SK-N-SH (cell line): ENCODE measurements at regions not wholly inside any gene's neighbourhood (a gene's known extent, or its start where the extent isn't known, plus 50 kb on each side); places are given as distances from the start of the nearest gene placed in this dataset.

Experiments used
- CTCF ChIA-PET: fragments of 300-600, 350-600 bp; formaldehyde crosslinking; extraction: SDS; loops from one replicate; lab custom pipeline; 2021; lab: Yijun Ruan, JAX
- POLR2A ChIA-PET: fragments of 350-600 bp; sonication (Branson Sonifier 250); formaldehyde crosslinking; extraction: SDS; loops from one replicate; lab custom pipeline; 2020; ENCODE audit warnings: antibody characterized with exemption, inconsistent platforms; lab: Yijun Ruan, JAX
- DNase-seq: peaks from one replicate; pipeline ENCODE4 v3.0.0; 2012
- H2AFZ ChIP-seq: fragments of 200-600 bp; sonication (generic); 2 replicates; pipeline ENCODE4 v1.8.1; 2016; ENCODE audit warnings: antibody characterized with exemption, mild to moderate bottlenecking, low read depth
- H3F3A ChIP-seq: fragments of 200-600 bp; sonication (generic); replicated peaks from 2 replicates; pipeline ENCODE3; 2016; ENCODE audit warnings: antibody characterized with exemption, mild to moderate bottlenecking; ENCODE audit not compliant: insufficient read depth
- H3K27ac ChIP-seq, 2 experiments: fragments of 200-500 bp in 1 of 2; fragments of 200-600 bp in 1 of 2; sonication (Bioruptor generic) in 1 of 2; sonication (generic), shearing (Covaris generic) in 1 of 2; 2 replicates each; pipeline versions ENCODE4 v1.5.1 to v1.6.1; 2014 to 2016; ENCODE audit warnings: low read depth in 2 of 2, inconsistent platforms in 1 of 2, low read length in 1 of 2, mild to moderate bottlenecking in 1 of 2, mixed read lengths in 1 of 2
- H3K27me3 ChIP-seq: fragments of 200-600 bp; sonication (generic), shearing (Covaris generic); 2 replicates; pipeline ENCODE4 v1.6.1; 2016; ENCODE audit warnings: mixed run types; ENCODE audit not compliant: insufficient read depth
- H3K36me3 ChIP-seq, 2 experiments: fragments of 200-500 bp in 1 of 2; fragments of 200-600 bp in 1 of 2; sonication (Bioruptor generic) in 1 of 2; sonication (generic) in 1 of 2; replicated peaks in 1 of 2; 2 replicates each; pipeline versions ENCODE3 to v1.5.1; 2014 to 2016; ENCODE audit warnings: low read length in 1 of 2, mild to moderate bottlenecking in 1 of 2; ENCODE audit not compliant: insufficient read depth in 2 of 2, control insufficient read depth in 1 of 2
- H3K4me1 ChIP-seq, 2 experiments: fragments of 200-500 bp in 1 of 2; fragments of 200-600 bp in 1 of 2; sonication (Bioruptor generic) in 1 of 2; sonication (generic), shearing (Covaris generic) in 1 of 2; 2 replicates each; pipeline versions ENCODE4 v1.5.1 to v1.6.1; 2014 to 2016; ENCODE audit warnings: low read depth in 1 of 2, low read length in 1 of 2, mixed run types in 1 of 2; ENCODE audit not compliant: insufficient read depth in 2 of 2, control insufficient read depth in 1 of 2
- H3K4me2 ChIP-seq: fragments of 200-600 bp; sonication (generic), shearing (Covaris generic); 2 replicates; pipeline ENCODE4 v1.6.1; 2017; ENCODE audit warnings: mixed run types
- H3K4me3 ChIP-seq, 2 experiments: fragments of 200-500 bp in 1 of 2; fragments of 200-600 bp in 1 of 2; sonication (Bioruptor generic) in 1 of 2; sonication (generic), shearing (Covaris generic) in 1 of 2; 2 replicates each; pipeline versions ENCODE4 v1.5.1 to v1.8.1; 2014 to 2016; ENCODE audit warnings: low read depth in 2 of 2, inconsistent platforms in 1 of 2, low read length in 1 of 2, mild to moderate bottlenecking in 1 of 2, mixed read lengths in 1 of 2, moderate library complexity in 1 of 2
- H3K79me2 ChIP-seq: fragments of 200-600 bp; sonication (generic); 2 replicates; pipeline ENCODE4 v1.8.1; 2017; ENCODE audit warnings: mild to moderate bottlenecking; ENCODE audit not compliant: insufficient read depth
- H3K9ac ChIP-seq: fragments of 200-600 bp; sonication (generic); 2 replicates; pipeline ENCODE4 v1.6.1; 2017; ENCODE audit warnings: mixed run types
- H3K9me2 ChIP-seq: fragments of 200-600 bp; sonication (generic); 2 replicates; pipeline ENCODE4 v1.6.1; 2017; ENCODE audit warnings: mixed run types
- H3K9me3 ChIP-seq: fragments of 200-600 bp; sonication (generic); 2 replicates; pipeline ENCODE4 v1.6.1; 2017; ENCODE audit warnings: mixed run types, mild to moderate bottlenecking, moderate library complexity
- H4K20me1 ChIP-seq: fragments of 200-600 bp; sonication (generic); 2 replicates; pipeline ENCODE4 v1.6.1; 2017; ENCODE audit warnings: mild to moderate bottlenecking, mixed run types; ENCODE audit not compliant: insufficient read depth
- CHD2 ChIP-seq: fragments of 150-350 bp; IDR thresholded peaks from 2 replicates; pipeline ENCODE4 v1.6.1; 2018; ENCODE audit warnings: low read length; ENCODE audit not compliant: partially characterized antibody
- CTCF ChIP-seq: fragments of 200-600 bp; sonication (generic); IDR thresholded peaks from 2 replicates; pipeline ENCODE4 v1.6.1; 2017; ENCODE audit warnings: antibody characterized with exemption, mild to moderate bottlenecking, moderate library complexity
- ELF1 ChIP-seq: IDR thresholded peaks from 2 replicates; pipeline ENCODE4 v1.4.0; 2012
- EP300 ChIP-seq, 2 experiments: IDR thresholded peaks; 2 replicates each; pipeline versions ENCODE4 v1.4.0 to v1.6.1; 2012; ENCODE audit warnings: borderline replicate concordance in 1 of 2, low read depth in 1 of 2, low read length in 1 of 2
- FOSL2 ChIP-seq: IDR thresholded peaks from 2 replicates; pipeline ENCODE4 v1.4.0; 2012; ENCODE audit warnings: low read depth, mild to moderate bottlenecking, moderate library complexity, borderline replicate concordance
- FOXJ3 ChIP-seq: sonication (generic); formaldehyde crosslinking; IDR thresholded peaks from 2 replicates; pipeline ENCODE4 v1.5.1; 2020; ENCODE audit warnings: mild to moderate bottlenecking, missing genetic modification reagents
- FOXM1 ChIP-seq: IDR thresholded peaks from 2 replicates; pipeline ENCODE4 v1.4.0; 2012; ENCODE audit warnings: low read depth, mild to moderate bottlenecking
- IRF3 ChIP-seq: fragments of 150-350 bp; IDR thresholded peaks from 2 replicates; pipeline ENCODE4 v1.6.1; 2016; ENCODE audit warnings: mild to moderate bottlenecking, low read depth, low read length
- MAX ChIP-seq: IDR thresholded peaks from 2 replicates; pipeline ENCODE4 v1.4.0; 2012; ENCODE audit warnings: low read depth
- MXI1 ChIP-seq: IDR thresholded peaks from 2 replicates; pipeline ENCODE4 v1.6.1; 2012; ENCODE audit warnings: mild to moderate bottlenecking, low read depth, low read length, improper control_type of control experiment
- NFIC ChIP-seq: IDR thresholded peaks from 2 replicates; pipeline ENCODE4 v1.4.0; 2012; ENCODE audit warnings: borderline replicate concordance
- NRF1 ChIP-seq: IDR thresholded peaks from 2 replicates; pipeline ENCODE4 v1.6.1; 2012; ENCODE audit warnings: low read depth, mild to moderate bottlenecking, low read length
- REST ChIP-seq: IDR thresholded peaks from 2 replicates; pipeline ENCODE4 v1.6.1; 2012; ENCODE audit warnings: mild to moderate bottlenecking, low read depth, low read length, moderate library complexity
- RFX5 ChIP-seq: IDR thresholded peaks from 2 replicates; pipeline ENCODE4 v1.6.1; 2012; ENCODE audit warnings: mild to moderate bottlenecking, improper control_type of control experiment, low read length
- RXRA ChIP-seq: IDR thresholded peaks from 2 replicates; pipeline ENCODE4 v1.4.0; 2012; ENCODE audit warnings: low read depth, mild to moderate bottlenecking, borderline replicate concordance
- SIN3A ChIP-seq: IDR thresholded peaks from 2 replicates; pipeline ENCODE4 v1.6.1; 2012; ENCODE audit warnings: low read depth, mild to moderate bottlenecking, low read length, moderate library complexity, borderline replicate concordance
- SMC3 ChIP-seq: IDR thresholded peaks from 2 replicates; pipeline ENCODE4 v1.6.1; 2012; ENCODE audit warnings: low read depth, low read length, improper control_type of control experiment
- TAF1 ChIP-seq: IDR thresholded peaks from 2 replicates; pipeline ENCODE4 v1.6.1; 2012; ENCODE audit warnings: low read depth, mild to moderate bottlenecking, low read length, moderate library complexity, borderline replicate concordance
- TCF12 ChIP-seq: IDR thresholded peaks from 2 replicates; pipeline ENCODE4 v1.4.0; 2012
- ZBTB33 ChIP-seq: IDR thresholded peaks from 2 replicates; pipeline ENCODE4 v1.4.0; 2012; ENCODE audit warnings: low read depth, borderline replicate concordance
- WGBS: methylation state at CpG from one replicate; pipeline ENCODE4 v1.1.6; 2017; ENCODE audit warnings: low lambda C conversion rate; 5-methylcytosine and 5-hydroxymethylcytosine counted together

GRCh38 chr9:118271331-118271730, 567.1 kb downstream of the TLR4 start:
- no peaks in the 10 kb centered on the region for H3K79me2 ChIP-seq
- H3K4me2 ChIP-seq, result no peak overlapping the region
- no peak overlapping the region for H2AFZ ChIP-seq
- no peaks in the 10 kb centered on the region for H3K9me3 ChIP-seq
- no peak overlapping the region for H3K27ac ChIP-seq
- no peak for TF ChIP-seq TAF1
- no peak for TF ChIP-seq FOXJ3 (CRISPR knock-in tag)
- TF ChIP-seq RFX5, result no peak
- no peak for TF ChIP-seq TCF12
- TF ChIP-seq MAX, result no peak
- TF ChIP-seq NFIC, result no peak
- TF ChIP-seq NRF1, result no peak
- TF ChIP-seq SIN3A, result no peak
- TF ChIP-seq RXRA, result no peak
- no peak for TF ChIP-seq IRF3
- no peak for TF ChIP-seq FOSL2
- no peak for TF ChIP-seq FOXM1
- no peak for TF ChIP-seq MXI1
- no peak for TF ChIP-seq SMC3
- TF ChIP-seq ELF1, result no peak
- no peak for TF ChIP-seq ZBTB33
- no peak overlapping the region for H3K9ac ChIP-seq
- no peaks in the 10 kb centered on the region for H3K4me1 ChIP-seq
- H3K27me3 ChIP-seq, result no peaks in the 10 kb centered on the region
- H3F3A ChIP-seq, result no peaks in the 10 kb centered on the region
- H3K36me3 ChIP-seq, result no peaks in the 10 kb centered on the region
- H4K20me1 ChIP-seq, result no peaks in the 10 kb centered on the region
- POLR2A ChIA-PET, result no interaction called here
- H3K4me3 ChIP-seq, result no peak overlapping the region
- 39% methylated on average over 3 of the region's 3 CpGs for WGBS
- DNase-seq, result no peak
- CTCF ChIA-PET, result interaction anchor here (0.9 kb wide), 1 partner anchor 9 kb away, joined by 3 read pairs; no protein-coding TSS in a partner anchor
- no peaks in the 10 kb centered on the region for H3K9me2 ChIP-seq

GRCh38 chr9:118271936-118272335, 567.7 kb downstream of the TLR4 start:
- no peaks in the 10 kb centered on the region for H3K9me2 ChIP-seq
- H3K9me3 ChIP-seq, result no peaks in the 10 kb centered on the region
- H3K4me3 ChIP-seq, result no peak overlapping the region
- no peaks in the 10 kb centered on the region for H3K36me3 ChIP-seq
- ChIA-PET POLR2A (no interaction called here), CTCF (interaction anchor here (1.2 kb wide), 1 partner anchor 29 kb away, joined by 3 read pairs; no protein-coding TSS in a partner anchor)
- H3K27me3 ChIP-seq, result no peaks in the 10 kb centered on the region
- WGBS, result 22% methylated on average over 1 of the region's 1 CpG
- no peak for TF ChIP-seq CTCF
- TF ChIP-seq CHD2, result no peak
- TF ChIP-seq EP300 (IDR thresholded peaks at IDR 0.05; ENCODE audit: borderline replicate concordance in 1 of 2, low read depth in 1 of 2, low read length in 1 of 2), result no peak
- no peak for TF ChIP-seq REST
- TF ChIP-seq IRF3, result no peak
- TF ChIP-seq NRF1, result no peak
- no peak for TF ChIP-seq SMC3
- no peak overlapping the region for H3K4me2 ChIP-seq
- H2AFZ ChIP-seq, result no peak overlapping the region
- H3F3A ChIP-seq, result no peaks in the 10 kb centered on the region
- no peak overlapping the region for H3K27ac ChIP-seq
- no peak overlapping the region for H3K9ac ChIP-seq
- no peaks in the 10 kb centered on the region for H4K20me1 ChIP-seq
- no peaks in the 10 kb centered on the region for H3K4me1 ChIP-seq
- no peaks in the 10 kb centered on the region for H3K79me2 ChIP-seq
- DNase-seq, result no peak
